Endodermal cell (in vitro differentiated cells): ENCODE measurements at regions not wholly inside any gene's neighbourhood (a gene's known extent, or its start where the extent isn't known, plus 50 kb on each side); places are given as distances from the start of the nearest gene placed in this dataset.
A peak's percentile ranks its signal among the peaks of the same experiment; 100 is the strongest.

Experiments
- DNase-seq: peaks from one replicate; pipeline ENCODE4 v3.0.0-alpha.2; 2017
- H3K27ac ChIP-seq: 2 replicates; pipeline ENCODE4 v1.5.1; 2013; ENCODE audit warnings: mild to moderate bottlenecking, low read depth, low read length, moderate library complexity
- H3K27me3 ChIP-seq: 2 replicates; pipeline ENCODE4 v1.6.1; 2013; ENCODE audit warnings: mild to moderate bottlenecking, low read length, moderate library complexity; ENCODE audit not compliant: insufficient read depth, control insufficient read depth, poor library complexity, severe bottlenecking
- H3K36me3 ChIP-seq: 2 replicates; pipeline ENCODE4 v1.7.0; 2013; ENCODE audit warnings: mild to moderate bottlenecking, low read length, moderate library complexity; ENCODE audit not compliant: control insufficient read depth, insufficient read depth
- H3K4me1 ChIP-seq: one replicate; pipeline ENCODE4 v1.7.0; 2013; ENCODE audit warnings: low read length; ENCODE audit not compliant: control insufficient read depth, insufficient read depth
- H3K4me3 ChIP-seq: 2 replicates; pipeline ENCODE4 v1.5.1; 2013; ENCODE audit warnings: mild to moderate bottlenecking, low read length, moderate library complexity
- H3K9ac ChIP-seq: 2 replicates; pipeline ENCODE4 v1.6.1; 2013; ENCODE audit warnings: mild to moderate bottlenecking, low read length, moderate library complexity; ENCODE audit not compliant: poor library complexity, severe bottlenecking; ENCODE audit errors: extremely low read depth
- H3K9me3 ChIP-seq: 2 replicates; pipeline ENCODE4 v1.6.1; 2013; ENCODE audit warnings: mild to moderate bottlenecking, low read length, moderate library complexity; ENCODE audit not compliant: control insufficient read depth
- H3K27ac Mint-ChIP-seq: 2 replicates; pipeline ENCODE4 v1.8.0; 2020; ENCODE audit warnings: mixed read lengths
- H3K27me3 Mint-ChIP-seq: 2 replicates; pipeline ENCODE4 v1.8.0; 2021; ENCODE audit warnings: mild to moderate bottlenecking, mixed read lengths; ENCODE audit not compliant: insufficient read depth
- H3K36me3 Mint-ChIP-seq: 2 replicates; pipeline ENCODE4 v1.8.0; 2020; ENCODE audit warnings: low read depth, mixed read lengths
- H3K4me1 Mint-ChIP-seq: 2 replicates; pipeline ENCODE4 v1.8.0; 2020; ENCODE audit warnings: mixed read lengths
- H3K4me3 Mint-ChIP-seq: 2 replicates; pipeline ENCODE4 v1.8.0; 2020; ENCODE audit warnings: mild to moderate bottlenecking, moderate library complexity, mixed read lengths
- H3K9me3 Mint-ChIP-seq: 2 replicates; pipeline ENCODE4 v1.8.0; 2020; ENCODE audit warnings: mild to moderate bottlenecking, mixed read lengths
- CTCF ChIP-seq: fragments of 200-600 bp; sonication (generic); conservative IDR thresholded peaks from 2 replicates; pipeline ENCODE4 v1.5.0; 2021; ENCODE audit warnings: antibody characterized with exemption, mild to moderate bottlenecking
- WGBS, 2 experiments: methylation state at CpG; one replicate each; pipeline versions ENCODE4 v1.1.5 to v1.1.7; 2013; ENCODE audit warnings: missing lambda C conversion rate in 2 of 2, mixed read lengths in 1 of 2; ENCODE audit not compliant: insufficient coverage in 1 of 2, insufficient read length in 1 of 2; 5-methylcytosine and 5-hydroxymethylcytosine counted together

- WGBS, 2 experiments: 67 to 92% methylated on average over 1 to 4 of the region's 4 CpGs
- H3K27me3 ChIP-seq: no peaks in the 10 kb centered on the region
- no peaks in the 10 kb centered on the region for H3K9me3 Mint-ChIP-seq
- H3K4me1 Mint-ChIP-seq: peaks cover 7% of the 10 kb centered on the region
- peak; percentile 49 for DNase-seq
- no peaks in the 10 kb centered on the region for H3K36me3 Mint-ChIP-seq
- no peak for TF ChIP-seq CTCF
- peaks cover 6% of the 10 kb centered on the region for H3K4me1 ChIP-seq
- H3K27ac ChIP-seq: no peak overlapping the region
- no peak overlapping the region for H3K9ac ChIP-seq
- no peak overlapping the region for H3K4me3 ChIP-seq
- H3K9me3 ChIP-seq: no peaks in the 10 kb centered on the region
- no peaks in the 10 kb centered on the region for H3K36me3 ChIP-seq
- no peak overlapping the region for H3K4me3 Mint-ChIP-seq
- H3K27ac Mint-ChIP-seq: no peak overlapping the region
- peaks cover under 1% of the 10 kb centered on the region for H3K27me3 Mint-ChIP-seq
These were observed 355.0 kb upstream of the PCDH20 start for GRCh38 chr13:61770681-61771080.

GRCh38 chr13:61768175-61768574 lies 352.5 kb upstream of the PCDH20 start:
- no peak overlapping the region for H3K27ac ChIP-seq
- no peak for DNase-seq
- no peaks in the 10 kb centered on the region for H3K36me3 ChIP-seq
- no peaks in the 10 kb centered on the region for H3K9me3 ChIP-seq
- no peaks in the 10 kb centered on the region for H3K27me3 ChIP-seq
- Mint-ChIP-seq H3K4me1 (peaks cover 9% of the 10 kb centered on the region), H3K27ac (no peak overlapping the region), H3K27me3 (peaks cover 2% of the 10 kb centered on the region), H3K4me3 (no peak overlapping the region), H3K9me3 (no peaks in the 10 kb centered on the region), H3K36me3 (no peaks in the 10 kb centered on the region)
- no peak for TF ChIP-seq CTCF
- 82% methylated on average over 1 of the region's 2 CpGs; no CpG with 5 or more reads in 1 of the 2 experiments for WGBS, 2 experiments
- H3K9ac ChIP-seq: no peak overlapping the region
- H3K4me3 ChIP-seq: no peak overlapping the region
- H3K4me1 ChIP-seq: peaks cover 6% of the 10 kb centered on the region

- no peak for TF ChIP-seq CTCF
- Mint-ChIP-seq H3K9me3 (no peaks in the 10 kb centered on the region), H3K4me1 (peaks cover 9% of the 10 kb centered on the region), H3K27ac (no peak overlapping the region), H3K36me3 (no peaks in the 10 kb centered on the region), H3K27me3 (peaks cover 2% of the 10 kb centered on the region), H3K4me3 (no peak overlapping the region)
- H3K36me3 ChIP-seq: no peaks in the 10 kb centered on the region
- no peak overlapping the region for H3K27ac ChIP-seq
- peaks cover 6% of the 10 kb centered on the region for H3K4me1 ChIP-seq
- H3K27me3 ChIP-seq: no peaks in the 10 kb centered on the region
- H3K9me3 ChIP-seq: no peaks in the 10 kb centered on the region
- H3K9ac ChIP-seq: no peak overlapping the region
- peak; percentile 39 for DNase-seq
- WGBS, 2 experiments: 95 to 100% methylated on average over 1 to 11 of the region's 11 CpGs
- no peak overlapping the region for H3K4me3 ChIP-seq
These were observed 351.0 kb upstream of the PCDH20 start for GRCh38 chr13:61766667-61767058.
